ENCODE measurements at regions not wholly inside any gene's neighbourhood (a gene's known extent, or its start where the extent isn't known, plus 50 kb on each side); places are given as distances from the start of the nearest gene placed in this dataset.

GRCh38 chrX:42603016-42603415 is 174.9 kb downstream of the PPP1R2C start:
- Histone ChIP-seq H3K9ac (ENCODE audit: low read length) (no peak overlapping the region), H3K79me2 (ENCODE audit: low read length) (no peaks in the 10 kb centered on the region), H4K20me1 (ENCODE audit: insufficient read depth, low read length) (no peaks in the 10 kb centered on the region), H3K36me3 (replicated peaks; ENCODE audit: low read depth, low read length) (no peaks in the 10 kb centered on the region), H3K27ac (ENCODE audit: low read length) (no peak overlapping the region), H3K4me1 (ENCODE audit: low read length) (no peaks in the 10 kb centered on the region), H3K9me3 (ENCODE audit: insufficient read depth, low read length) (no peaks in the 10 kb centered on the region), H2AFZ (ENCODE audit: low read depth, low read length) (no peak overlapping the region), H3K4me3 (ENCODE audit: low read length) (no peak overlapping the region), H3K4me2 (ENCODE audit: low read length) (no peak overlapping the region), H3K27me3 (ENCODE audit: low read depth, low read length) (no peaks in the 10 kb centered on the region)
- TF ChIP-seq CTCF (IDR thresholded peaks at IDR 0.05; ENCODE audit: low read depth, low read length) (no peak), EZH2phosphoT487 (IDR thresholded peaks at IDR 0.05; ENCODE audit: low read depth) (no peak)

- Histone ChIP-seq H3K9ac (ENCODE audit: low read length) (no peak overlapping the region), H2AFZ (ENCODE audit: low read depth, low read length) (no peak overlapping the region), H4K20me1 (ENCODE audit: insufficient read depth, low read length) (no peaks in the 10 kb centered on the region), H3K4me2 (ENCODE audit: low read length) (no peak overlapping the region), H3K27me3 (ENCODE audit: low read depth, low read length) (no peaks in the 10 kb centered on the region), H3K4me3 (ENCODE audit: low read length) (no peak overlapping the region), H3K79me2 (ENCODE audit: low read length) (no peaks in the 10 kb centered on the region), H3K27ac (ENCODE audit: low read length) (no peak overlapping the region), H3K36me3 (replicated peaks; ENCODE audit: low read depth, low read length) (no peaks in the 10 kb centered on the region), H3K9me3 (ENCODE audit: insufficient read depth, low read length) (no peaks in the 10 kb centered on the region), H3K4me1 (ENCODE audit: low read length) (no peaks in the 10 kb centered on the region)
- no peak for TF ChIP-seq CTCF (IDR thresholded peaks at IDR 0.05; ENCODE audit: low read depth, low read length)
- no peak for TF ChIP-seq EZH2phosphoT487 (IDR thresholded peaks at IDR 0.05; ENCODE audit: low read depth)
These were observed 175.4 kb downstream of the PPP1R2C start for GRCh38 chrX:42602566-42602965.

GRCh38 chrX:42602136-42602535 is 175.8 kb downstream of the PPP1R2C start:
- no peak overlapping the region for H2AFZ ChIP-seq (ENCODE audit: low read depth, low read length)
- no peaks in the 10 kb centered on the region for H3K79me2 ChIP-seq (ENCODE audit: low read length)
- no peaks in the 10 kb centered on the region for H3K27me3 ChIP-seq (ENCODE audit: low read depth, low read length)
- H4K20me1 ChIP-seq (ENCODE audit: insufficient read depth, low read length), result no peaks in the 10 kb centered on the region
- H3K36me3 ChIP-seq (replicated peaks; ENCODE audit: low read depth, low read length), result no peaks in the 10 kb centered on the region
- no peak overlapping the region for H3K27ac ChIP-seq (ENCODE audit: low read length)
- no peak overlapping the region for H3K9ac ChIP-seq (ENCODE audit: low read length)
- no peak overlapping the region for H3K4me3 ChIP-seq (ENCODE audit: low read length)
- no peak for TF ChIP-seq CTCF (IDR thresholded peaks at IDR 0.05; ENCODE audit: low read depth, low read length)
- TF ChIP-seq EZH2phosphoT487 (IDR thresholded peaks at IDR 0.05; ENCODE audit: low read depth), result no peak
- no peaks in the 10 kb centered on the region for H3K4me1 ChIP-seq (ENCODE audit: low read length)
- no peak overlapping the region for H3K4me2 ChIP-seq (ENCODE audit: low read length)
- no peaks in the 10 kb centered on the region for H3K9me3 ChIP-seq (ENCODE audit: insufficient read depth, low read length)

- no peak overlapping the region for H2AFZ ChIP-seq (ENCODE audit: low read depth, low read length)
- TF ChIP-seq EZH2phosphoT487 (IDR thresholded peaks at IDR 0.05; ENCODE audit: low read depth) (no peak), CTCF (IDR thresholded peaks at IDR 0.05; ENCODE audit: low read depth, low read length) (no peak)
- no peaks in the 10 kb centered on the region for H4K20me1 ChIP-seq (ENCODE audit: insufficient read depth, low read length)
- no peak overlapping the region for H3K9ac ChIP-seq (ENCODE audit: low read length)
- H3K27ac ChIP-seq (ENCODE audit: low read length), result no peak overlapping the region
- no peaks in the 10 kb centered on the region for H3K36me3 ChIP-seq (replicated peaks; ENCODE audit: low read depth, low read length)
- no peak overlapping the region for H3K4me3 ChIP-seq (ENCODE audit: low read length)
- no peaks in the 10 kb centered on the region for H3K9me3 ChIP-seq (ENCODE audit: insufficient read depth, low read length)
- H3K79me2 ChIP-seq (ENCODE audit: low read length), result no peaks in the 10 kb centered on the region
- H3K4me1 ChIP-seq (ENCODE audit: low read length), result no peaks in the 10 kb centered on the region
- no peak overlapping the region for H3K4me2 ChIP-seq (ENCODE audit: low read length)
- H3K27me3 ChIP-seq (ENCODE audit: low read depth, low read length), result no peaks in the 10 kb centered on the region
These were observed 180.5 kb downstream of the PPP1R2C start for GRCh38 chrX:42597481-42597880.

Measured in OCI-LY3 (cell line).